HG02970 (cell line): ENCODE measurements at regions not wholly inside any gene's neighbourhood (a gene's known extent, or its start where the extent isn't known, plus 50 kb on each side); places are given as distances from the start of the nearest gene placed in this dataset.
"Not testable (repeated sequence)": the region's sequence is repeated elsewhere in the genome, so short reads cannot be mapped to it uniquely, and the experiment has no call there.

ENCODE experiments used
- ATAC-seq: cut with Tn5 transposase; IDR thresholded peaks from one replicate; pipeline ENCODE4 v1.9.1; 2021; ENCODE audit warnings: mild to moderate bottlenecking, moderate library complexity, moderate number of reproducible peaks; ENCODE audit not compliant: unreplicated experiment, low FRiP score

DNA sequence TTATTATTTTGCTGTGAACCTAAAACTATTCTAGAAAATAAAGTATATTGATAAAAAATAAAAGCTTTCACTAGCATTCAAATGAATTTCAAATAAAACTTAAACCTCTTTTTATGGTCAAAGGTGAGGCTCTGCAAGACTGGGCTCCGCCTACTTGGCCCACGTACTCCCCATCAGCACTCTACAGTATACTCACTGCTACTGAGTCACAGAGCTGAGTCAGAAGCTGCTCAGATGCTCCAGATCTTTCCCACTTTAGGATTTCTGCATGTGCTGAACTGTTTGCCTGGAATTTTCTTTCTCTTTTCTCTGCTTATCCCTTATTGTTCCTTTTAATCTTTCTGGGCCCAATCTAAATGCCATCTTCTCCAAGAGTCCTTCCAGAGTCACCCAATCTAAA lies 331.9 kb upstream of the CCNG1 start:
- no peak for ATAC-seq

DNA sequence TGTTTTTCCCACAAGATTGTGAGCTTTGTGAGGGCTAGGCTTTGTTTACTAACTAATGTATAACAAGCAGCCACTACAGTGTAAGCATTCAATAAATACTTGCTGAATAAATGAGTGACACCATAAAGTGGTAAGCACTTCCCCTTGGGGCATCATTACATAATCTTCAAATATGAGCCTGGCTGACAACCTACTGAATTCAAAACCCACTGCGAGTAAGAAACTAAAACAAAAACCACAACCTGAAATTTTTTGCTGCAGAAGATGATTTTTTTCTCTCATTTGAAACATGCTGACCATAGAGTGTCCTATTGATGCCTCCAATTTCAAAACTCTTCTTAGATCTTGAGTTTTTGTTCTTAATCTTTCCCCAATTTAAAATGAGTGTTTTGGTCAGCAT lies 331.3 kb upstream of the CCNG1 start:
- ATAC-seq = no peak

DNA sequence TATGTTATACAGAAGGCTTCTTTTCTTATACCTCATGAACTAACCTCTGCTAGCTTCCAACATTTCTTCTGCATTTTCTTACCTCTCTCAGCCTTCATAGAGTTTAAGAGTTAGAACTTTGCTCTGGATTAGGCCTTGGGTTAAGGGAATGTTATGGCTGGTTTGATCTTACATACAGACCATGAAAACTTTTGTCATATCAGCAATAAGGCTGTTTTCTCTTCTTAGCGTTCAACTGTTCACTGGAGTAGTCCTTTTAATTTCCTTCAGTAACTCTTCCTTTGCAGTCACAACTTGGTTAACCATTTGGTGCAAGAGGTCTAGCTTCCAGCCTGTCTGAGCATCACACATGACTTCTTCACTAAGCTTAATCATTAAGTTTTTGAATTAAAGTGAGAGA lies 329.0 kb upstream of the CCNG1 start:
- no peak for ATAC-seq

DNA sequence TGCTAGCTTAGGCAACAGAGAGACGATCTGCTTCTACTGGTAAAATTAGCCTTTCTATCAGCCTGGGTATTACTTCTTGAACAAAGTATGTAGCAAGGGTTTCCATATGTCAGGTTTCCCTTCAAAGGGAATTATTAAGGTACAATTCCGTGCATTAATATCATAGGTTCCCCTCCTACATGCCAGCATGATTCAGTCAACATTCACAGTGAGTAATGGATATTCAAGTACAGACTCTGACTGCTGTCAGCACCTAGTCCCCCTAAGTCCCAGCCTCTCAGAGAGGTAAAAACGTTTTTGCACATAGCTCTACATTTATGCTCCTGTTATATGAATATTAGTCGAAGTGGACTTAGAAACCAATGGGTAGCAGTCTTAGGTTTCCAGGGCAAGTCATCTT lies 322.4 kb upstream of the CCNG1 start:
- no peak for ATAC-seq

DNA sequence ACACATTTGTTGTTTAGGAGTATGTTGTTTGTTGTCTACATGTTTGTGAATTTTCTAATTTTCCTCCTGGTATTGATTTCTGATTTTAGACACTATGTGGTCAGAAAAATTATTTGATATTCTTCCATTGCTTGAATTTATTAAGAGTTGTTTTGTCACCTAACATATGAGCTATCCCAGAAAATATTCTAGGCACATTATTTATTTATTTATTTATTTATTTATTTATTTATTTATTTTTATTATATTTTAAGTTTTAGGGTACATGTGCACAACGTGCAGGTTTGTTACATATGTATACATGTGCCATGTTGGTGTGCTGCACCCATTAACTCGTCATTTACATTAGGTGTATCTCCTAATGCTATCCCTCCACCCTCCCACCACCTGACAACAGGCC lies 320.8 kb upstream of the CCNG1 start:
- not testable (repeated sequence) for ATAC-seq

DNA sequence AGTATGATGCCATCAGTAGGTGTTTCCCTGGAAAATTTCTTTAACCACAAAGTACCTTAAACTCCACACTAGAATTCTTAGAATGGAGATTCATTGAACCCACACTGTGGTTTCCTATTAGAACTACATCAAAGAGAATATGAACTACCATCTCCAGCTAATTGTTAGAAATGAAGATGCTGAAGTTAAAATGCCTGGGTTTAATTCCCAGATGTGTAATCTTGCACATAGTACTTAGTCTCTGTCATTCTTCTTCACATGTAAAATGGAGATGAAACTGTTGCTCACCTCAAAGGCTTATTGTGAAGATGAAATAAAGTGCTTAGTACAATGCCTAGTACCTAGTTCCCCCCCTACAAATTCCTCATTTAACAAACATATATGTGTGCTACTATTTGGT lies 303.3 kb upstream of the CCNG1 start:
- ATAC-seq = no peak

DNA sequence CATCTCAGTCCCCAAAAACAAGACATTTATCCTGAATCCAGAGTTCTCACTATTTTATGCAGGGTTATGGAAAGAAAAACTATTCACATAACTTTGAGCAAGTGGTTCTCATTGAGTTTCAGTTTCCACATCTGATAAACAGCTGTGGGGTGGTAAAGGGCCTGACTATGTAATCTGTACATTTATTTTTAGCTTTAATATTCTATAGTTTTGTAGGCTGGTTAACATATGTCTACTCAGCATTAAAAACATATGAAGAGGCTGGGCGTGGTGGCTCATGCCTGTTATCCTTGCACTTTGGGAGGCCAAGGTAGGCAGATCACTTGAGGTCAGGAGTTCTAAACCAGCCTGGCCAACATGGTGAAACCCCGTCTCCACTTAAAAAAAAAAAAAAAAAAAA lies 301.5 kb upstream of the CCNG1 start:
- ATAC-seq = no peak

DNA sequence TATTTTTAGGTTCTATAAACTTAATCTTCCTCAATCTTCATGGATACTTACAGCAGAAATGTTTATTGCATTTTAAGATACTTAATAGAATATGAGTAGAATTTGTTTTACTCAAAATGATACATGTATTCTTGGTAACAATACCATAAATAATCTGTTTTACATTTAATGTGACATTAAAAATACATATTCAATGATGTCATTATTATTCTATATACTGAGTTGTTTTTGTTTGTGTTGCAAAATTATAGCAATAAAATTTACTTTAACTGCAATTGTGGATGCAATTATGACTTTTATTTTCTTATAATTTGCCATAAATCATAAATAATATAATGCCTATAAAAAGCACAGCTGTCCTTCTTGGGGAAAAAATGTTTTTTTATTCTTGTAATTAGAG lies 275.9 kb upstream of the CCNG1 start:
- ATAC-seq = no peak

DNA sequence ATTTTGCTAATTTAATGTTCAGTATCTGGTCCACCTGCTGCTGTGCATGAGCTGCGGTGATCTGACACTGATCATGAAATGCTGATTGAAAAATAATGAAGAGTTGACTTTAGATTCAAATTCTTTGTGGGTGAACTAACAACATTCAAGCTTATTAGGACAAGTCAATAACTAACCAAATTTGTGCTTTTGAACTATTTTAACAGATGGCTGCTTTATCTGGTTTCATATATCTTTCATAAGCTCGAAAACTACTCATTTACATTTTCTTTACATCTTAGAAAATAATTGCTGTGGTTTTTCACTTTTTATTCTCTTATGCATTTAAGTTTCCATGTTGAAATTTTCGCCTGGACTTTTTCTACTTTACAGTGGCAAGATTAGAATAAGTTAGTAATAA lies 274.8 kb upstream of the CCNG1 start:
- no peak for ATAC-seq

DNA sequence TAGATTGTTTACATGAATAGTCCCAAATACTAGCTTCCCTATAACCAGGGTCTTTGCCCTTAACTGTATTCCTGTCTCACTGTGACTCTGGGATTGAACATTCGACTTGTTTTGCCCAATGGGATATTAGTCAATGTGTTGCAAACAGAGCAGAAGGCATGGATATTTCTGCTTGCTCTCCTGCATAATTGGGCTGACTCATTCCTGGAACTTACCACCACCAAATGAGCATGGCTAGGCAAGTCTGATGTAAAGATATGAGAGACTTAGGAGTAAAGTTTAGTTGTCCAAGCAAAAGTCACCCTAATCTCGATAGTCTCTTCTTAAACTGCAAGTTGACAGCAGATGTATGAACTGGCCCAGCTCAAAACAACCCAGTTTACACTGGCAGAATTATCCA lies 273.5 kb upstream of the CCNG1 start:
- ATAC-seq = no peak

DNA sequence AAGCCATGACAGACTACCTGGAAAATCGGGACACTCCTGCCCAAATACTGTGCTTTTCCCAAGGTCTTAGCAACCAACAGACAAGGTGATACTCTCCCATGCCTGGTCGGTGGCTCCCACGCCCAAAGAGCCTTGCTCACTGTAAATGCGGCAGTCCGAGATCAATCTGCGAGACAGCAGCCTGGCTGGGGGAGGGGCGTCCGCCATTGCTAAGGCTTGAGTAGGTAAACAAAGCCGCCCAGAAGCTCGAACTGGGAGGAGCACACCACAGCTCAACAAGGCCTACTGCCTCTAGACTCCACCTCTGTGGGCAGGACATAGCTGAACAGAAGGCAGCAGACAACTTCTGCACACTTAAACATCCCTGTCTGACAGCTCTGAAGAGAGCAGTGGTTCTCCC lies 272.1 kb upstream of the CCNG1 start:
- ATAC-seq = no peak

DNA sequence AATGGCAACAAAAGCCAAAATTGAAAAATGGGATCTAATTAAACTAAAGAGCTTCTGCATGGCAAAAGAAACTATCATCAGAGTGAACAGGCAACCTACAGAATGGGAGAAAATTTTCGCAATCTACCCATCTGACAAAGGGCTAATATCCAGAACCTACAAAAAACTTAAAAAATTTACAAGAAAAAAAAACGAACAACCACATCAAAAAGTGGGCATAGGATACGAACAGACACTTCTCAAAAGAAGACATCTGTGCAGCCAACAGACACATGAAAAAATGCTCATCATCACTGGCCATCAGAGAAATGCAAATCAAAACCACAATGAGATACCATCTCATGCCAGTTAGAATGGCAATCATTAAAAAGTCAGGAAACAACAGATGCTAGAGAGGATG lies 267.2 kb upstream of the CCNG1 start:
- not testable (repeated sequence) for ATAC-seq

DNA sequence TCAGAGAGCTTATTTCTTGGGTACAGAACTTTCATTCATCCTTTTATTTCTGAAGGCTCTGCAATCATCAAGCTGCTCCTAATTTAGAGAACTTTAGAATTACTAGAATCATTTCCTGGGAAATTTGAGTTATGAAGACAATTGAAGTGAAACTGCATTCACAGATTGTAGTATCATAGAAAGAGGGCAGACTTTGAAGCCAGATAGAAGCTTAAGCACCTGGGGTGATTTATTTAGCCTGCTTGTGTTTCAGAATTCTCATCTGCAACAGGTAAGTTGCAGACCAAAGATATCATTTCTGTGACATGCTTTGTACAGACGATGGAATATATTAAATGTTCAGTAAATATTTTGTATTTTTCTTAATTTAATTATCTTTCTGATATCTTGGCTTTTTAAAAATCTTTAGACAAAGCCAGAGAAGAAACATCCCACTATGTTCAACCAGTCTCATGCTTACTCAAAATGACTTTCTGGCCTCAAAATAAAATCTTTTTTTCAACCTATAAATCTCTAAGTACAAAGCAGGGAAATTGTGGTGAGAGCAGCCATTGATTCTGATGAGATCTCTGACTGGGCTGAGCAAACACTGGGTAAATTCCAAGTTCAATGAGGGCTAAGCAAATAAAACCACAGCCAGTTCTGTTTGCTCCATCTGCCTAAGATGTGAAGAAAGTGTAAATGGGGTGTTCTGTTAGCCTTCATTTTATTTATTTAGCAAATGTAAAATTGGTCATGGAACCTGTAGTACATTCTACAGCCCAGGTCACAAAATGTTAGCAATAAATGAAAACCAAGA lies 264.7 kb upstream of the CCNG1 start:
- no peak for ATAC-seq

DNA sequence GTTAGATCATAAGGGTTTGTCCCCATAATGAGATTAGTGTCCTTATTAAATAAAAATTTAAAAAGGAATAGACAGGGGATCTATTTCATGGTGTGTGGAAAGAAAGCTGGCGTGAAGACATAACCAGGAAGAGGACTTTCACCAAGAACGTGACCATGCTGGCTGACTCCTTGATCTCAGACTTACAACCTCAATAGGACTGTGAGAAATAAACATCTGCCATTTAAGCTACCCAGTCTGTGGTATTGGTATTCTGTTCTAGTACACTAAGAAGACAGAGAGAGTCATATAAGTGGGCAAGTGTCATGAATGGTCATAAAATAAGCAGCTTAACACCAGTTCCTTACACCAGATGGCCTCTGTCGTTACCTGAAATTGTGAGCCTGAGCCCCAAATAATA lies 259.4 kb upstream of the CCNG1 start:
- ATAC-seq = no peak

DNA sequence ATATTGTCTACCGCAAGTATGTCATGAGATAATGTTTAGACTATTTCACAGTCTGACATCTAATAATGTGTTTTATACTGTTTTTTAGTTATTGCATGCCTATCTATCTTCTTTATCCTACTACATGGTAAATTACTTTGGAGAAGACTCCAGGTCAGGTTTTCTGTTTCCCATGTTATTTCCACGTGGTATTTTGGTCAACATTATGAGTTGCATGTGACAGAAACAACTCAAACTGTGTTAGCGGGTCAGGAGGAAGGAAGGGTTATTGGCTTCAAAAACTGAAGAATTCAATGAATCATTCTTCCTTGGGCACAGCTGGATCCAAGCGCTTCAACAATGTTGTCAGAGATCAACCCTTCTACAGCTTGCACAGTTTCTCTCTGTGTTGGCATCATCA lies 252.1 kb upstream of the CCNG1 start:
- ATAC-seq = no peak

DNA sequence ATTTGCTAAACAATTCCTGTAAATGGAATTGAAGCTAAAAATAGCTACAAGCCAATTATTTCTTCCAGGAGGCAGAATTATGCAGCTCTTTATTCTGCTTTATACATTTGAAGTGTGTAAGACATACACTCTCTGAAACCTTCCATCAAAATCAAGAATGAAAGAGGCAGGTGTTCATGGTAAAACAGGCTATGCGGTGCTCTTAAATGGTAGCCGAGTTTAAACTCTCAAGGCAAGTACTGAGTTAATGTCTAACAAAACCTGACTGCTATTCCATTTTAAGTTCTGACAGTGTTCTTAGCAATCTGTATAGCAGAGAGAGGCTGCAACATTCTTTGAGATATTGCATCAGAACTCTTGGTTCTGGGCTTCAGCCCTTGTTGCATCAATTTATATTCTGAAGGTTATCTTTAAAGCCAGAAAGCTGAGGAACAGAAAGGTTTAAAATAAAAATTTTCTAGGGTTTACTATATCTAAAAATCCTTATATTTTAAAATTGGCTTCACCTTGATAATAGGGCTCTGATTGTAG lies 248.3 kb upstream of the CCNG1 start:
- ATAC-seq = no peak

DNA sequence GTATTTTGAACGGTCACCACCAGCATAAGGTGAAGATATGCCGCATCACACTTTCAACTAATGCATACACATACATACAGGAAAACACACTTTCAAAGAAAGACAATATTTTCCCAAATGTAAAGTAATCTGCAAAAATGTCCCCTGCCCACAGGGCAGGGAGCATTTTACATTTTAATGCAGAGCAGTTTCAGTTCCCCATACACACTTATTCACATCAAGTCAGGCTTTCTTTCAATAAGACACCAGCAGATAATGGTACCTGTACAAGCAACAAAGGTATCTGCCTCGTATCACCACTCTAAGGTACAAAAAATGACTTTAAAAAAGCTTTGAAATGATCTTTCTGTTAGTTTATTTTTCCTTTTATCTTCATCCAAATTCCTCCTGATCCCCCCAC lies 247.1 kb upstream of the CCNG1 start:
- no peak for ATAC-seq

DNA sequence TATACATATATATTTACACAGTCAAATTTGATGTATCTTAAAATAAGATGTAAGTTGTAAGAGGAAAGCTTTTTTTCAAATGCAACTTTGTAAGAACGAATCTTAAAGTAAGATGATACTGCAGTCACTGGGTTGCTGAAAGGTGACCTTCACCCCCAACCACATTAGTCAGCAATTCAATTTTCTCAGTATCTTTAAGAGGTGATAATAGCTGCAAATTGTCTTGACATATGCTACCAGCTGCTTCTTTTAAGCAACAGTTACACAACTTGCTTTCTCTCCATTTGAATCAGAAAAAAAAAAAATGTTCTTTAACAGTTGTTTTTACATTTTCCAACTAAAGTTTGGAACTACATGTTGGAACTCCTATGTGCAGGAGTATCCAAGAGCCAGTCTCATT lies 246.6 kb upstream of the CCNG1 start:
- no peak for ATAC-seq

DNA sequence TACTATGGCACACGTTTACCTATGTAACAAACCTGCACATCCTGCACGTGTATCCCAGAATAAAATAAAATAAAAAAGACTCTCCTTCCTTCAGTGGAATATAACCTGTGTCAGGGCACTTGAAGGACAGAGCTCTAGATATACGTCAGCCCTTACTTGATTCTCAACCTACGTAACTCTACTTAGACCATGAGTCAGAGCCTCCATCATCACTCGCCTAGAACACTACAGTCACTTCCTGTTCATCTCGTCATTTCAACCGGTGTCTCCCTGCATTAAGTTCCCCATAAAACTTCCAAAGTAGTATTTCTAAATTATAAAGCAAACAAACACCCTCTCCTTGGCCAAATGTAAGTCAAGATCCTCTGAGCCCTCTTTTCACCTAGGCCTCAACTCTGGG lies 243.5 kb upstream of the CCNG1 start:
- no peak for ATAC-seq

DNA sequence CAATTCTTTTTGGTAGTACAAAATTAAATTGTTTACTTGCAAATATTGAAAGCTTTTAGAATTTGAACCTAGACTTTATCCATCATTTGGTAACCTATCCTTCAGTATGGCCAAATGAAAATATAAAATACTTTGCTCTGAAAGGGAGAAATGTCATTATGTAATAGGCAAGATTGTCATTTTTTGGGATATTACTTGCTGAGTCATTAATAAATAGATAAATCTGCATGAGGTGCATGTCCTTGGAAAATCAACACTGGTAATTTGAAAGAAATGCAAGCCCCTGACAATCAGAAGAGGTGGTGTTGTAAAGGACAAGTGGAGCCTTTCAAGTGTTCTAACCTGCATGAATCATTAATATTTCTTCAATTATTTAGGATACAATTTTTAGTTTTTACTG lies 231.8 kb upstream of the CCNG1 start:
- ATAC-seq = no peak

DNA sequence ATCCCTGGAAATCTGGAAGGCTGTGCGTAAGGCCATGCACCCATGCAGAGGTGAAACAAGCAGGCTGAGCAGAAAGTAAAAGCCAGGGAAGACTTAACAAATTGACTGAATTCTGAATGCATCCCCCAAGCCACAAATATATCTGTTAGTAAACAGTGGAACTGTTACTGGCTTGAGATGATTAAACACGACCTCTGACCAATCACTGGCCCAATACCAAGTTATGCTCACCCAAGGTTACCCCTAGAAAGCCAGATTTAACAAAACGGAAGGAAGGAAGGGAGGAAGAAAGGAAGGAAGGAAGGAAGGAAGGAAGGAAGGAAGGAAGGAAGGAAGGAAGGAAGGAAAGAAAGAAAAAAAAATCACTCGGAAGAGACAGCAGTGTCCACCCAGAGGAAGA lies 215.8 kb upstream of the CCNG1 start:
- ATAC-seq = no peak

DNA sequence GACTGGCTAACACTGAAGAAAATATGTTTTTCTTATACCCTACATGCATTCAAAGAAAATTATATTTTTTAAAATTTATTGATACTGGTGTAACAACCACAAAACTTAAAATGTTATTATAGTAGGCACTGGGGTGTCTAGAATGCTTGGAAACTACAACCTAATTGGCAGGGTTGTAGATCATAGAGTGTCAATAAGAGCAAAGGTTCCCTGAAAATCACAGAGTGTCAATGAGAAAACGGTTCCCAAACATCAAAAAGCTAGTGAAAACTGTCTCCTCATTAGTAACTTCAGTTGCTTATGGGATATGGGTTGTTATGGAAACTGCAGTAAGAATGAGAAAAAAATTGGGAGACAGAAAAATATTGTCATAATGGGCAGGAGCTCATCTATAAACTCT lies 214.4 kb upstream of the CCNG1 start:
- no peak for ATAC-seq
